SU-DHL-6 (cell line): ENCODE measurements at regions not wholly inside any gene's neighbourhood (a gene's known extent, or its start where the extent isn't known, plus 50 kb on each side); places are given as distances from the start of the nearest gene placed in this dataset.

ENCODE experiments used
- H2AFZ ChIP-seq: fragments of 200-600 bp; sonication (generic); 2 replicates; pipeline ENCODE4 v1.6.1; 2014; ENCODE audit warnings: low read depth, mild to moderate bottlenecking, moderate library complexity, mixed read lengths, antibody characterized with exemption, low read length; ENCODE audit not compliant: severe bottlenecking
- H3F3A ChIP-seq: fragments of 200-600 bp; shearing (Covaris generic); 2 replicates; pipeline ENCODE4 v1.6.0; 2016; ENCODE audit warnings: antibody characterized with exemption, mild to moderate bottlenecking; ENCODE audit not compliant: insufficient read depth
- H3K27ac ChIP-seq: fragments of 200-600 bp; sonication (generic); 2 replicates; pipeline ENCODE4 v1.5.1; 2016; ENCODE audit warnings: low read depth, mild to moderate bottlenecking, low read length, moderate library complexity, mixed read lengths
- H3K27me3 ChIP-seq: fragments of 200-600 bp; sonication (generic), shearing (Covaris generic); 2 replicates; pipeline ENCODE4 v1.6.0; 2014; ENCODE audit warnings: mild to moderate bottlenecking, low read length
- H3K36me3 ChIP-seq: fragments of 200-600 bp; sonication (generic); 2 replicates; pipeline ENCODE4 v1.6.1; 2014; ENCODE audit warnings: mild to moderate bottlenecking, low read length, mixed read lengths
- H3K4me2 ChIP-seq: fragments of 300-600, 200-600 bp; shearing (Covaris generic), sonication (generic); 2 replicates; pipeline ENCODE4 v1.6.0; 2014; ENCODE audit warnings: low read length, low read depth, mild to moderate bottlenecking; ENCODE audit not compliant: poor library complexity, severe bottlenecking
- H3K4me3 ChIP-seq: fragments of 200-600 bp; sonication (generic); 2 replicates; pipeline ENCODE4 v1.5.1; 2014; ENCODE audit warnings: antibody characterized with exemption, low read length, mild to moderate bottlenecking, mixed read lengths; ENCODE audit not compliant: insufficient read depth, poor library complexity, severe bottlenecking
- H3K79me2 ChIP-seq: fragments of 200-600 bp; sonication (generic); 2 replicates; pipeline ENCODE4 v1.6.1; 2014; ENCODE audit warnings: mild to moderate bottlenecking, low read length, moderate library complexity; ENCODE audit not compliant: insufficient read depth
- H3K9ac ChIP-seq: fragments of 200-600 bp; sonication (generic); 2 replicates; pipeline ENCODE4 v1.7.0; 2014; ENCODE audit warnings: mild to moderate bottlenecking, low read length
- H3K9me2 ChIP-seq: fragments of 200-600 bp; sonication (generic); replicated peaks from 2 replicates; pipeline ENCODE4 v1.6.1; 2014; ENCODE audit warnings: low read length; ENCODE audit not compliant: insufficient read depth
- H3K9me3 ChIP-seq: fragments of 200-600 bp; sonication (generic); 2 replicates; pipeline ENCODE4 v1.6.1; 2014; ENCODE audit warnings: low read length, mixed read lengths; ENCODE audit not compliant: insufficient read depth
- H4K20me1 ChIP-seq: fragments of 200-600 bp; sonication (generic); 2 replicates; pipeline ENCODE4 v1.6.1; 2014; ENCODE audit warnings: low read depth, mild to moderate bottlenecking, antibody characterized with exemption, low read length, moderate library complexity, mixed read lengths
- EZH2phosphoT487 ChIP-seq: fragments of 200-600 bp; sonication (generic), shearing (Covaris generic); conservative IDR thresholded peaks from 2 replicates; pipeline ENCODE4 v1.6.1; 2018; ENCODE audit warnings: mild to moderate bottlenecking, antibody characterized with exemption, low read length, moderate library complexity, mixed read lengths
- TF ChIP-seq, protein P1 (sequence below): fragments of 200-600 bp; sonication (generic); IDR thresholded peaks from one replicate; pipeline ENCODE4 v1.5.1; 2017; ENCODE audit warnings: antibody characterized with exemption, mild to moderate bottlenecking, low read length, moderate library complexity; ENCODE audit not compliant: insufficient read depth, poor library complexity, severe bottlenecking

DNA sequence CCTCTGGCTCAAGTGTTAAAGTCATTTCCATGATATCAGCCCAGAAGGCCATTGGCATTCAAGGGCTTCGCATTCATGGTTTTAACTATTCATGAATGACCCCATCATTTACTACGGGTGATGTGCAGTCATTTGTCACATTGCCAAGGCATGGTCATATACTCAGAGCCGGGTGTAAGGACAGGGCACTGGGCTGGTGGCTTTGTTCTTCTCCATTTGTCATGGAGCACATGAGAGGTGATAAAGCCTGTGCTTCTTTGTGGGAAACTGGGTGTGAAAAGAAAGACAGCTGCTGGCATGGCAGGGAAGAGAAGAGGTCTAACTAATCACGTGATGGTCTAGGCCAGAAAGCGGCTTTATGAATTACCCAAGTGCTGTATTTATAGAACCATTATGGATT, 132.2 kb upstream of the PLXNA4 start:
- Histone ChIP-seq H3K36me3 (no peaks in the 10 kb centered on the region), H3K4me2 (no peak overlapping the region), H3F3A (no peaks in the 10 kb centered on the region), H3K79me2 (no peaks in the 10 kb centered on the region), H3K4me3 (no peak overlapping the region), H3K9me3 (no peaks in the 10 kb centered on the region), H4K20me1 (no peaks in the 10 kb centered on the region), H2AFZ (no peak overlapping the region), H3K27ac (no peak overlapping the region), H3K9ac (no peak overlapping the region), H3K27me3 (no peaks in the 10 kb centered on the region), H3K9me2 (no peaks in the 10 kb centered on the region)
- TF ChIP-seq EZH2phosphoT487, result no peak
- TF ChIP-seq, protein P1, sequence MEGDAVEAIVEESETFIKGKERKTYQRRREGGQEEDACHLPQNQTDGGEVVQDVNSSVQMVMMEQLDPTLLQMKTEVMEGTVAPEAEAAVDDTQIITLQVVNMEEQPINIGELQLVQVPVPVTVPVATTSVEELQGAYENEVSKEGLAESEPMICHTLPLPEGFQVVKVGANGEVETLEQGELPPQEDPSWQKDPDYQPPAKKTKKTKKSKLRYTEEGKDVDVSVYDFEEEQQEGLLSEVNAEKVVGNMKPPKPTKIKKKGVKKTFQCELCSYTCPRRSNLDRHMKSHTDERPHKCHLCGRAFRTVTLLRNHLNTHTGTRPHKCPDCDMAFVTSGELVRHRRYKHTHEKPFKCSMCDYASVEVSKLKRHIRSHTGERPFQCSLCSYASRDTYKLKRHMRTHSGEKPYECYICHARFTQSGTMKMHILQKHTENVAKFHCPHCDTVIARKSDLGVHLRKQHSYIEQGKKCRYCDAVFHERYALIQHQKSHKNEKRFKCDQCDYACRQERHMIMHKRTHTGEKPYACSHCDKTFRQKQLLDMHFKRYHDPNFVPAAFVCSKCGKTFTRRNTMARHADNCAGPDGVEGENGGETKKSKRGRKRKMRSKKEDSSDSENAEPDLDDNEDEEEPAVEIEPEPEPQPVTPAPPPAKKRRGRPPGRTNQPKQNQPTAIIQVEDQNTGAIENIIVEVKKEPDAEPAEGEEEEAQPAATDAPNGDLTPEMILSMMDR, result no peak

- no peak overlapping the region for H3K4me2 ChIP-seq
- H3K27me3 ChIP-seq, result no peaks in the 10 kb centered on the region
- no peaks in the 10 kb centered on the region for H4K20me1 ChIP-seq
- no peaks in the 10 kb centered on the region for H3F3A ChIP-seq
- TF ChIP-seq, protein P1, result no peak
- no peak for TF ChIP-seq EZH2phosphoT487
- no peak overlapping the region for H3K27ac ChIP-seq
- H3K4me3 ChIP-seq, result no peak overlapping the region
- H3K9me3 ChIP-seq, result no peaks in the 10 kb centered on the region
- no peak overlapping the region for H2AFZ ChIP-seq
- H3K36me3 ChIP-seq, result no peaks in the 10 kb centered on the region
- H3K9me2 ChIP-seq, result no peaks in the 10 kb centered on the region
- no peaks in the 10 kb centered on the region for H3K79me2 ChIP-seq
- no peak overlapping the region for H3K9ac ChIP-seq
These were observed 128.9 kb upstream of the PLXNA4 start for GRCh38 chr7:132705146-132705545.

DNA sequence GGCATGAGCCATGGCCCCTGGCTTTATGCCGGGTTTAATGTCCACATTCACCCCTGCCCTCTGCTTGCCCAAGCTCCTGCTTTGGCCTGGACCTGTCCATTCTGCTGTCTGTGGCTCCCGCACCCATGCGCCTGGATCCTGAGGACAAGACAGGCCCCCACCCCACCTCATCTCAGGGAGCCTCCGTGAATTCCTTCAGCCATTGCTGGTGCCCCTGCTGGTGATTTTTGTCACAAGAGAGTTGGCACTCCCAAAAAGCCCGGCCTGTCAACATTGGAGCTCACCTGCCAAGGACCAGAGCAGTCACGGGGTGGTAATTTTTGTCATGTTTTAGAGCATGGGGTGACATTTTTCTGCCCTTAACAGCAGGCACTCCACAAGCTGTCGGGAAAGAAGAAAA, 127.5 kb upstream of the PLXNA4 start:
- Histone ChIP-seq H3K27ac (no peak overlapping the region), H3F3A (no peaks in the 10 kb centered on the region), H3K79me2 (no peaks in the 10 kb centered on the region), H4K20me1 (no peaks in the 10 kb centered on the region), H3K9me3 (no peaks in the 10 kb centered on the region), H3K36me3 (no peaks in the 10 kb centered on the region), H3K9me2 (no peaks in the 10 kb centered on the region), H3K9ac (no peak overlapping the region), H3K4me2 (no peak overlapping the region), H2AFZ (no peak overlapping the region), H3K27me3 (no peaks in the 10 kb centered on the region), H3K4me3 (no peak overlapping the region)
- TF ChIP-seq EZH2phosphoT487, result no peak
- TF ChIP-seq, protein P1, result no peak
